H1 (cell line): ENCODE measurements at regions not wholly inside any gene's neighbourhood (a gene's known extent, or its start where the extent isn't known, plus 50 kb on each side); places are given as distances from the start of the nearest gene placed in this dataset.

Source experiments
- ASH2L ChIP-seq: fragments of 200-600, 300-600 bp; sonication (generic); IDR thresholded peaks from one replicate; pipeline ENCODE4 v1.7.1; 2017; ENCODE audit warnings: low read length
- HDAC2 ChIP-seq, 2 experiments: fragments of 300-600 bp in 1 of 2; sonication (generic) in 1 of 2; IDR thresholded peaks; 2 replicates each; pipeline ENCODE4 v1.6.1; 2011 to 2012; ENCODE audit warnings: low read depth in 2 of 2, low read length in 2 of 2, mild to moderate bottlenecking in 2 of 2, moderate library complexity in 2 of 2, borderline replicate concordance in 1 of 2, inconsistent platforms in 1 of 2
- SIN3A ChIP-seq, 2 experiments: IDR thresholded peaks in 1 of 2; conservative IDR thresholded peaks in 1 of 2; 2 replicates each; pipeline ENCODE4 v1.6.1; 2011 to 2012; ENCODE audit warnings: low read length in 2 of 2, improper control_type of control experiment in 1 of 2, low read depth in 1 of 2, mild to moderate bottlenecking in 1 of 2
- SIX5 ChIP-seq: IDR thresholded peaks from 2 replicates; pipeline ENCODE4 v1.6.1; 2011; ENCODE audit warnings: mild to moderate bottlenecking, low read depth, low read length
- SP2 ChIP-seq: IDR thresholded peaks from 2 replicates; pipeline ENCODE4 v1.6.1; 2012; ENCODE audit warnings: mild to moderate bottlenecking, low read length, inconsistent platforms

DNA sequence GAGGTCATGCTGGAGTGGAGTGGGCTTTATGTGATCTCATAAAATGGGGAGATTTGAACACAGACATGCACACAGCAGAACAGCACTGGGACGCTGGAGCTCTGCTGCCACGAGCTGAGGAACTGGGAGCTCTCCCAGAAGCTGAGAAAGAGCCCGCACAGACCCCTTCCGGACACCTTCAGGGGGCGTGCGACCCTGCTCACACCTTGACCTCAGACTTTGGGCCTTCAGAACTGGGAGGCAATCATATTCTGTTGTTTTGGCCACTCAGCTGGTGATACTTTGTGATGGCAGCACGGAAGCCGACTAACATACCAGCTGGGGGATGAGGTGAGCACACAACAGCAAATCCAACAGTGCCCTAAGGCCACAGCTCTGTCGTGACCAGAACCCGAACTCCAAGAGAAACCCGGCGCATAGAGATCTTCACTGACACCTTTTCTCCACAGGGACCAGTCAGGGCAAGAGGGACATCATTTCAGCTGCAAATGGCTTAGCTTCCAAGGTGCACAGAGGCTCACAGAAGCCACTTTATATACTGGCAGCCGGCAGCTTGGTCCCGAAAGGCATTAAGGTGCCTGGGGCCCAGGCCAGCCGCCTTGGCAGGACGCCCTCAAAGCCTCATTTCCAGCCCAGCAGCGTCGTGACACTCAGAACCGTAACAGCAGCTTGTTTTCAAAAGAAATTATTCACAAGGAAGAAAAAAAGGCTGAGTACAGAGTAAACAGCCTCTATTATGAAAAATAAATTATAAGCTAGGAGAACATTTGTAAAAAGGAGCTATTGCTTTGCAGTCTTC is 89.3 kb downstream of the RNASET2 start (continued):
- TF ChIP-seq SP2 (no peak), ASH2L (no peak), SIN3A (conservative IDR thresholded peaks at IDR 0.05 in 1 of 2, IDR thresholded peaks at IDR 0.05 in 1 of 2; ENCODE audit: low read depth in 1 of 2, low read length in 2 of 2) (no peak), HDAC2 (IDR thresholded peaks at IDR 0.05; ENCODE audit: borderline replicate concordance in 1 of 2, low read depth in 2 of 2, low read length in 2 of 2) (no peak), SIX5 (no peak)
